ENCODE measurements at regions not wholly inside any gene's neighbourhood (a gene's known extent, or its start where the extent isn't known, plus 50 kb on each side); places are given as distances from the start of the nearest gene placed in this dataset.

DNA sequence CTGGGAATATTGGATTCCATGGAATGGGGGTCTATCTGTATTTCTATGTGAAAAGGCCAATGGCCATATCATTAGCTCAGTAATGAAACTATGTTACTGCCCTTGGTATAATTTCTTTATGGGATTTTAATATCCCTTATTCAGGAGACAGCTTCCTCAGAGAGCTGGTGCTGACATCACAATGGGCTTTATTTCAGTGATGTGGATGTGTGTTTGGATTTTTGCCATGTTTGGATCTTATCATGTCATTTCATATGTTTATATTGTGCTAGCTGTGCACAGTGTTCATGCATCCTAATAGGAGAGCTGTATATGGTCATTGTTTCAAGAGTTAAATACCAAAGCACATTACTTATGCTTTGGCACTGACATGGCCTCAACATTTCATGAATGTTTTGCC, 806.1 kb upstream of the MAP3K7 start:
- TF ChIP-seq, protein P1, sequence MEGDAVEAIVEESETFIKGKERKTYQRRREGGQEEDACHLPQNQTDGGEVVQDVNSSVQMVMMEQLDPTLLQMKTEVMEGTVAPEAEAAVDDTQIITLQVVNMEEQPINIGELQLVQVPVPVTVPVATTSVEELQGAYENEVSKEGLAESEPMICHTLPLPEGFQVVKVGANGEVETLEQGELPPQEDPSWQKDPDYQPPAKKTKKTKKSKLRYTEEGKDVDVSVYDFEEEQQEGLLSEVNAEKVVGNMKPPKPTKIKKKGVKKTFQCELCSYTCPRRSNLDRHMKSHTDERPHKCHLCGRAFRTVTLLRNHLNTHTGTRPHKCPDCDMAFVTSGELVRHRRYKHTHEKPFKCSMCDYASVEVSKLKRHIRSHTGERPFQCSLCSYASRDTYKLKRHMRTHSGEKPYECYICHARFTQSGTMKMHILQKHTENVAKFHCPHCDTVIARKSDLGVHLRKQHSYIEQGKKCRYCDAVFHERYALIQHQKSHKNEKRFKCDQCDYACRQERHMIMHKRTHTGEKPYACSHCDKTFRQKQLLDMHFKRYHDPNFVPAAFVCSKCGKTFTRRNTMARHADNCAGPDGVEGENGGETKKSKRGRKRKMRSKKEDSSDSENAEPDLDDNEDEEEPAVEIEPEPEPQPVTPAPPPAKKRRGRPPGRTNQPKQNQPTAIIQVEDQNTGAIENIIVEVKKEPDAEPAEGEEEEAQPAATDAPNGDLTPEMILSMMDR (IDR thresholded peaks at IDR 0.05), result no peak
- no peak for TF ChIP-seq POLR2A (IDR thresholded peaks at IDR 0.05)

Data from thyroid gland (tissue), 4 donors.